ENCODE measurements at regions not wholly inside any gene's neighbourhood (a gene's known extent, or its start where the extent isn't known, plus 50 kb on each side); places are given as distances from the start of the nearest gene placed in this dataset.

DNA sequence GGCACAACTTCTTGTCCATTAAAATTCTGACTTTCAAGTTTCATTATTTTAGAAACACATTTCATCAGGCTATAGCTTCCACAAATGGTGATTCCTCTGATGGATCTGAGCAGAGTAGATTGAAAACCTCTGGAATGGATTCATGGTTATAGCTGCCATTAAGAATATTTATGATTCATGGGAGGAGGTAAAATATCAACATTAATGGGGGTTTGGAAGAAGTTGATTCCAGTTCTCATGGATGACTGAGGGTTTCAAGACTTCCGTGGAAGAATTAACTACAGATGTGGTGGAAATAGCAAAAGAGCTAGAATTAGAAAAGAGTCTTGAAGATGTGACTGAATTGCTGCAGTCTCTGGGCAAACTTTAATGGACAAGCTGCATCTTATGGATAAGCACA, 797.4 kb downstream of the SUCLG1 start:
- no peaks in the 10 kb centered on the region for H3K4me1 ChIP-seq
- H3K27ac ChIP-seq: no peak overlapping the region
- H3K9me3 ChIP-seq: peaks cover 3% of the 10 kb centered on the region; the same call in 1 of the 3 replicates
- CTCF ChIA-PET: no interaction called here
- no peak for ATAC-seq
- H3K4me3 ChIP-seq: no peak overlapping the region
- WGBS (ENCODE audit: missing lambda C conversion rate): 41% methylated on average over 1 of the region's 1 CpG
- H3K4me2 ChIP-seq: no peak overlapping the region
- no peak for FAIRE-seq
- no peak for DNase-seq (ENCODE audit: low read depth in 1 of 2, low spot score in 1 of 2)
- POLR2A ChIA-PET: no interaction called here
- no peak for TF ChIP-seq PHF8 (IDR thresholded peaks at IDR 0.05; ENCODE audit: borderline replicate concordance, low read depth)
- TF ChIP-seq, protein P1, sequence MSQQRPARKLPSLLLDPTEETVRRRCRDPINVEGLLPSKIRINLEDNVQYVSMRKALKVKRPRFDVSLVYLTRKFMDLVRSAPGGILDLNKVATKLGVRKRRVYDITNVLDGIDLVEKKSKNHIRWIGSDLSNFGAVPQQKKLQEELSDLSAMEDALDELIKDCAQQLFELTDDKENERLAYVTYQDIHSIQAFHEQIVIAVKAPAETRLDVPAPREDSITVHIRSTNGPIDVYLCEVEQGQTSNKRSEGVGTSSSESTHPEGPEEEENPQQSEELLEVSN (IDR thresholded peaks at IDR 0.05; ENCODE audit: borderline replicate concordance, low read depth): no peak
- TF ChIP-seq POLR2AphosphoS2 (conservative IDR thresholded peaks at IDR 0.05; ENCODE audit: low read length): no peak
- no peak for TF ChIP-seq HDAC2 (IDR thresholded peaks at IDR 0.05)
- TF ChIP-seq, protein P2, sequence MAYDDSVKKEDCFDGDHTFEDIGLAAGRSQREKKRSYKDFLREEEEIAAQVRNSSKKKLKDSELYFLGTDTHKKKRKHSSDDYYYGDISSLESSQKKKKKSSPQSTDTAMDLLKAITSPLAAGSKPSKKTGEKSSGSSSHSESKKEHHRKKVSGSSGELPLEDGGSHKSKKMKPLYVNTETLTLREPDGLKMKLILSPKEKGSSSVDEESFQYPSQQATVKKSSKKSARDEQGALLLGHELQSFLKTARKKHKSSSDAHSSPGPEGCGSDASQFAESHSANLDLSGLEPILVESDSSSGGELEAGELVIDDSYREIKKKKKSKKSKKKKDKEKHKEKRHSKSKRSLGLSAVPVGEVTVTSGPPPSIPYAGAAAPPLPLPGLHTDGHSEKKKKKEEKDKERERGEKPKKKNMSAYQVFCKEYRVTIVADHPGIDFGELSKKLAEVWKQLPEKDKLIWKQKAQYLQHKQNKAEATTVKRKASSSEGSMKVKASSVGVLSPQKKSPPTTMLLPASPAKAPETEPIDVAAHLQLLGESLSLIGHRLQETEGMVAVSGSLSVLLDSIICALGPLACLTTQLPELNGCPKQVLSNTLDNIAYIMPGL (CRISPR knock-in tag; IDR thresholded peaks at IDR 0.05; ENCODE audit: borderline replicate concordance): no peak
- TF ChIP-seq FOSB (CRISPR knock-in tag; IDR thresholded peaks at IDR 0.05): no peak
- TF ChIP-seq POLR2A (IDR thresholded peaks at IDR 0.05; ENCODE audit: low read length): no peak
- no peak for TF ChIP-seq MYC (IDR thresholded peaks at IDR 0.05; ENCODE audit: borderline replicate concordance, low read length)
- TF ChIP-seq, protein P3, sequence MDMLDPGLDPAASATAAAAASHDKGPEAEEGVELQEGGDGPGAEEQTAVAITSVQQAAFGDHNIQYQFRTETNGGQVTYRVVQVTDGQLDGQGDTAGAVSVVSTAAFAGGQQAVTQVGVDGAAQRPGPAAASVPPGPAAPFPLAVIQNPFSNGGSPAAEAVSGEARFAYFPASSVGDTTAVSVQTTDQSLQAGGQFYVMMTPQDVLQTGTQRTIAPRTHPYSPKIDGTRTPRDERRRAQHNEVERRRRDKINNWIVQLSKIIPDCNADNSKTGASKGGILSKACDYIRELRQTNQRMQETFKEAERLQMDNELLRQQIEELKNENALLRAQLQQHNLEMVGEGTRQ (IDR thresholded peaks at IDR 0.05): no peak
- TF ChIP-seq MAZ (IDR thresholded peaks at IDR 0.05; ENCODE audit: borderline replicate concordance, low read depth, low read length): no peak
- no peak for TF ChIP-seq BHLHE40 (IDR thresholded peaks at IDR 0.05; ENCODE audit: low read depth, low read length)
- TF ChIP-seq FOSL2 (IDR thresholded peaks at IDR 0.05): no peak
- TF ChIP-seq FOSL2 (CRISPR knock-in tag; IDR thresholded peaks at IDR 0.05): no peak
- TF ChIP-seq ZSCAN20 (CRISPR knock-in tag; IDR thresholded peaks at IDR 0.05): no peak
- TF ChIP-seq NPAS2 (CRISPR knock-in tag; IDR thresholded peaks at IDR 0.05; ENCODE audit: borderline replicate concordance): no peak
- TF ChIP-seq, protein P4, sequence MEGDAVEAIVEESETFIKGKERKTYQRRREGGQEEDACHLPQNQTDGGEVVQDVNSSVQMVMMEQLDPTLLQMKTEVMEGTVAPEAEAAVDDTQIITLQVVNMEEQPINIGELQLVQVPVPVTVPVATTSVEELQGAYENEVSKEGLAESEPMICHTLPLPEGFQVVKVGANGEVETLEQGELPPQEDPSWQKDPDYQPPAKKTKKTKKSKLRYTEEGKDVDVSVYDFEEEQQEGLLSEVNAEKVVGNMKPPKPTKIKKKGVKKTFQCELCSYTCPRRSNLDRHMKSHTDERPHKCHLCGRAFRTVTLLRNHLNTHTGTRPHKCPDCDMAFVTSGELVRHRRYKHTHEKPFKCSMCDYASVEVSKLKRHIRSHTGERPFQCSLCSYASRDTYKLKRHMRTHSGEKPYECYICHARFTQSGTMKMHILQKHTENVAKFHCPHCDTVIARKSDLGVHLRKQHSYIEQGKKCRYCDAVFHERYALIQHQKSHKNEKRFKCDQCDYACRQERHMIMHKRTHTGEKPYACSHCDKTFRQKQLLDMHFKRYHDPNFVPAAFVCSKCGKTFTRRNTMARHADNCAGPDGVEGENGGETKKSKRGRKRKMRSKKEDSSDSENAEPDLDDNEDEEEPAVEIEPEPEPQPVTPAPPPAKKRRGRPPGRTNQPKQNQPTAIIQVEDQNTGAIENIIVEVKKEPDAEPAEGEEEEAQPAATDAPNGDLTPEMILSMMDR (IDR thresholded peaks at IDR 0.05): no peak
- TF ChIP-seq ZFP36 (IDR thresholded peaks at IDR 0.05; ENCODE audit: borderline replicate concordance, partially characterized antibody): no peak
- TF ChIP-seq, protein P5, sequence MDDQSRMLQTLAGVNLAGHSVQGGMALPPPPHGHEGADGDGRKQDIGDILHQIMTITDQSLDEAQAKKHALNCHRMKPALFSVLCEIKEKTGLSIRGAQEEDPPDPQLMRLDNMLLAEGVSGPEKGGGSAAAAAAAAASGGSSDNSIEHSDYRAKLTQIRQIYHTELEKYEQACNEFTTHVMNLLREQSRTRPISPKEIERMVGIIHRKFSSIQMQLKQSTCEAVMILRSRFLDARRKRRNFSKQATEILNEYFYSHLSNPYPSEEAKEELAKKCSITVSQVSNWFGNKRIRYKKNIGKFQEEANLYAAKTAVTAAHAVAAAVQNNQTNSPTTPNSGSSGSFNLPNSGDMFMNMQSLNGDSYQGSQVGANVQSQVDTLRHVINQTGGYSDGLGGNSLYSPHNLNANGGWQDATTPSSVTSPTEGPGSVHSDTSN (IDR thresholded peaks at IDR 0.05): no peak
- TF ChIP-seq, protein P6, sequence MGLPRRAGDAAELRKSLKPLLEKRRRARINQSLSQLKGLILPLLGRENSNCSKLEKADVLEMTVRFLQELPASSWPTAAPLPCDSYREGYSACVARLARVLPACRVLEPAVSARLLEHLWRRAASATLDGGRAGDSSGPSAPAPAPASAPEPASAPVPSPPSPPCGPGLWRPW (IDR thresholded peaks at IDR 0.05): no peak
- TF ChIP-seq EHF (CRISPR knock-in tag; IDR thresholded peaks at IDR 0.05): no peak
- TF ChIP-seq, protein P7, sequence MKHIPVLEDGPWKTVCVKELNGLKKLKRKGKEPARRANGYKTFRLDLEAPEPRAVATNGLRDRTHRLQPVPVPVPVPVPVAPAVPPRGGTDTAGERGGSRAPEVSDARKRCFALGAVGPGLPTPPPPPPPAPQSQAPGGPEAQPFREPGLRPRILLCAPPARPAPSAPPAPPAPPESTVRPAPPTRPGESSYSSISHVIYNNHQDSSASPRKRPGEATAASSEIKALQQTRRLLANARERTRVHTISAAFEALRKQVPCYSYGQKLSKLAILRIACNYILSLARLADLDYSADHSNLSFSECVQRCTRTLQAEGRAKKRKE (CRISPR knock-in tag; IDR thresholded peaks at IDR 0.05; ENCODE audit: low read depth): no peak
